EL (cell line): ENCODE measurements at regions not wholly inside any gene's neighbourhood (a gene's known extent, or its start where the extent isn't known, plus 50 kb on each side); places are given as distances from the start of the nearest gene placed in this dataset.

Experiments used
- DNase-seq: peaks from one replicate; pipeline ENCODE4 v3.0.0-alpha.2; 2016

DNA sequence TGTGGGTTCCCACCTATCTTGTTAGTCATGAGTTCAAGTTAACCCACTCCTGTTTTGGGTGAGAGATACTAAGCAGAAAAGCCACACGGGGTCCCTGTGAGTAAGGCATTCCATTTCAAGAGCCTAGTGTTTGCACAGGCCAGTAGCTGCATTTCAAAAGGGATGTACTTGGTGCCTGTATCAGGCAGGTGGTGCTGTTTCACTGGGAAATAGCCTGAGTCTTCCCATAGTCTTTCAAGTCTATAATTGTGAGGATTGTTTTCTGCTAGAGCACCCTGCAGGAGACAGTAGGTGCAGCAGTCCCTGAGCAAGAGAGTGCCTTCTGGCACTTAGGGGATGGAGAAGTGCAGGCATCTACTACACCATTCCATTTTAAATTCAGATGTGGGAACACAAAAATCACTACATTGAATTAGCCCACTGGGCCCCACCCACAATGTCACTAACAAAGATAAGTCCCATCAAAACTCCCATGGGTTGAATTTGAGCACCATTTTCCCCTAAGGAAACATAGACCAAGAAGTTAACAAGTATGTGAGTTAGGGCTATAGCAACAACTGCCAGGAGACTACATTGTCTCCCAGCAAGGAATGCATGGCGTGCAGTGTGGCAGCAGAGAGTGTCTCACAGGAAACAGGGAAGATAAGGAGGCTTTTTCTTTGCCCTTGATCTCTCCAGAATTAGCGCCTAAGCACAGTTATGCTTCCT lies 263.2 kb downstream of the COX7C start:
- DNase-seq: peak; percentile 86

DNA sequence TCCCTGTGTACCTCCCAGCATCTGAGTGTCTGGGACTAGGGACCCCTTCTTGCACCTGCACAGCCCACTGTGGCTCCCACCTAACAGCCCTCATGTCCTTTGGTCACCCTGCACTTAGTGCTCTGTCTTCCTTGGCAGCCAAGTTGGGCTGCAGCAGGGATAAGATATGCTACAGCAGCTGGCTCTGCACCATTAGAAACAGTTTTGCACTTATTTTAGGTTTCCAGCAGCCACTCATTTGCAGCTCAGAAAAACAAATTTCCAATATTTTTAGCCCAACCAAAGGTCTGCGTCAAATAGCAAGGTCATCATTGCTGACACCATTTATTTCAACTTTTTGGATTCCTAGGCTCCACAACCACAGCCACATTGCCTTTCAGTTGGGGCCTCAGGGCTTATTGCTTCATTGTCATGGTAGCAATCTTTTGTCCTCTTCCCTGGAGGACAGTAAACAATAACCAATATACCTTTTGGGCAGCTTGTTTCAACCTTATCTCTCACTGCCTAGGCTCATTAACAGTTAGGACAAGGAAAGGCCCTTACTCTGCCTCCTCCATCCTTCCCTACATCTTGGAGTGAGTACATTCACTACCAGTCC lies 263.9 kb downstream of the COX7C start:
- peak; percentile 3 for DNase-seq

DNA sequence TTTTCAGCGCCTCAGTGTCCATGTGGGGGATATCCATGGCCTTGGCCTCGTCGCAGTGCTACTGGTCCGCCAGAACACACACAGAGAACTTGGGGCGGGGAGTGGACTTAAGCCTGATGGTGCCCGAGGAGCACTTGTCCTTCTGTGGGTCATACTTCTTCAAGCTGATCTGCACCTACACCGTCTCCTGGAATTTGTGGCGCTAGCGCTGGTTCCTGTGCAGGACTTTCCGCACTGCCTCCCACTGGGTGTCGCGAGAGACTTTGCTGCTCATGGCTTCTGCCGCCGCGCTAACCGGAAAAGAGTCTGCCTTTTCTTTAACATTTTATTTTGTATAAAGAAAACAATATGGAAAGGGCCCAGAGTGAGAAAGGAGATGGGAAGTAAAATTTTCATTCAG lies 266.9 kb downstream of the COX7C start:
- no peak for DNase-seq

DNA sequence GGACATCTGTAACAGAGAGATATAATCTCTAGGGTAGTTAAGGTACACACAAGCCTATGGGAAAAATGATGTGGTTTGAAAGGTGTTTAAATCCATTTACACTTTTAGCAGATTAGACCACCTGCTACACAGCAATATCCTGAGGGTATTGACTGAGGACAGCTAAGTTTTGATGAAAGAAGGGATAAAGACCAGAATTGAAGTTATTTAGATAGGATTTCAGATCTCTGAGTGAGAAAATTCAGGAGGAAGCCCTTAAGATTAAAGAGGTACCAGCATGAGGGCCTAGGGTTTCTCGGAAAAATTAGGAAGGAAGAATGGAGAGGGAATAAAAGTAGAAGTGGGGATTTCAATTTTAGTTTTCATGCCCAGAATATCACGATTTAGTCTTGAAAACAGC lies 267.3 kb downstream of the COX7C start:
- no peak for DNase-seq

DNA sequence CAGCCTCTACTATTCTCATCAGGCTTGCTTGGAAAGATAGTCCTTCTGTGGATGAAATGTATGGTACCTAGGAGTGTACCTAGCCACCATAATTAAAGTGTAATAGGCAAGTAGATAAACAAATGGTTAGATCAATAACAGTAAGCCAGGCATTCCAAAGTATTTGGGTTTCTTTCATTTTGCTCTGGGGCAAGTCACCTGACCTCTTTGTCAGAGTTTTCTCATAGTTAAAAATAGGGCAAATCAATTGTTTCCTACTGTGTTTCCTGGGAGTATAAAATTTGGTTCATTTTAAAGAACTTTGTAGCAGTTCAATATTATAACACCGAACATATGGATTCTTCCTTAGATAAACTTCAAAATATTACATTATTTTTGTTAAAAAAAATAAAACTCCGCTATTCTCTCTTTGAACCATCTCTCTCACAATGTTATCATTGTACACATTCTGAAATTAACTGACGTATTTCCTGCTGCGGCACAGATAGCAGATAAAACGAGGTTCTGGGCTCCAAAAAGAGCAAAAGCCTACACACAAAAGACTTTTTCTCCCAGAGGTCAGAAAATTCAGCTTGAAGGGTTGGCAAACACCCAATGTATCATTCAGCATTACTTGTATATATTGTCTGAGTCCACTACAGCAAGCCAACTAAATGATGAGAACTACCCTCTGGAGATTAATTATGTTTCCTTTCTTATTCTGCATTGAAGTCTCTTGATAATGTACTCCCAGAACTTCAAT lies 267.9 kb downstream of the COX7C start:
- DNase-seq: no peak

DNA sequence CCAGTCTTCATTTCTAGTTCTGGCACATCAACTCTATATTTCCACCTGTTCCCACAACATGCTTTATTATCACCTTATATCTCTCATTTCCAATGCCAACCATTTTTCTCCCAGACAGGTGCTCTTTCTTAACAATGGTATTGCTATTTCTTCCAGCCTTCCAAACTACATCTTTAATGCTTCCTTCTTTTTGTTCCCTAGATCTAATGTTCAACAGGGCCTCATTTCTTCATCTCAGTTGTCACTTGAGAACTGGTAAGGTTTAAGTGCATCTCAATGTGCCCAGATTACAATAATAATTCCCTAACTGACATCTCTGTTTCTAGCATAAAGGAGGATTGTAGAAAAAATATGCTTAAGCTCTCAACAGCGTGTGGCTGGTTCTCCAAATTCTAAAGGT lies 272.6 kb downstream of the COX7C start:
- DNase-seq: no peak

DNA sequence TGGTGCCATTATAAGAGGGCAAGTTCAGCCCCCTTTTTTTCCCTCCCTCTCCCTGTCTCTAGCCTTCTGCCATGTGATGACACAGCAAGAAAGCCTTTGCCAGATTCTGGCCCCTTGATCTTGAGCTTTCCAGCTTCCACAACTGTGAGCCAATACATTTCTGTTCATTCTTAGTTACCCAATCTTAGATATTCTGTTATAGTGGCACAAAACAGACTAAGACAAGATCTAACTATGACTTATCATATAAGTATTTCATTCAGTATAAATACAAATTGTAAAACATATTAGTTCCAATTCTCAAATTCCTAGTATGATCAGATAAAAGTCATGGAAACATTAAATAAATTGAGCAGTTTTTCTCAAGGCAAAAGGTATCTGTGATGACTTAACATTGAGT lies 276.3 kb downstream of the COX7C start:
- DNase-seq: peak; percentile 67

DNA sequence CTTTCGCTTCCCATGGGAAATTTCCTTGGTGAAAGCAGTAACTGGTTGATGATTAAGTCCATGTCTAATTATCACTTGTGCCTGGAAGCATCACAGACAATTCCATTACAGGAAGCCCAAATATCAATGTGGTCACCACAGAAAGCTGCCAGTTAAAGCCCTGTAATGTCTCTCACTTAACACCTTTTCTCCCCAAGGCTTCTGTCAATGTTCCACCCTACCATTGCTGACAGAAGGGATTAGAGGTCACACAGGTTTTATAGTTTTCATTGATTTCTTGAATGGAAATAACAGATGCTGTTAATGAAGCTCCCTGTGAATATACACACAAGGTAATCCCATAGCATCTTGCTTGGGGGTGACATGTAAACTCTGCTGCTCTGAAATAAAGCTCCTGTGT lies 279.2 kb downstream of the COX7C start:
- no peak for DNase-seq

DNA sequence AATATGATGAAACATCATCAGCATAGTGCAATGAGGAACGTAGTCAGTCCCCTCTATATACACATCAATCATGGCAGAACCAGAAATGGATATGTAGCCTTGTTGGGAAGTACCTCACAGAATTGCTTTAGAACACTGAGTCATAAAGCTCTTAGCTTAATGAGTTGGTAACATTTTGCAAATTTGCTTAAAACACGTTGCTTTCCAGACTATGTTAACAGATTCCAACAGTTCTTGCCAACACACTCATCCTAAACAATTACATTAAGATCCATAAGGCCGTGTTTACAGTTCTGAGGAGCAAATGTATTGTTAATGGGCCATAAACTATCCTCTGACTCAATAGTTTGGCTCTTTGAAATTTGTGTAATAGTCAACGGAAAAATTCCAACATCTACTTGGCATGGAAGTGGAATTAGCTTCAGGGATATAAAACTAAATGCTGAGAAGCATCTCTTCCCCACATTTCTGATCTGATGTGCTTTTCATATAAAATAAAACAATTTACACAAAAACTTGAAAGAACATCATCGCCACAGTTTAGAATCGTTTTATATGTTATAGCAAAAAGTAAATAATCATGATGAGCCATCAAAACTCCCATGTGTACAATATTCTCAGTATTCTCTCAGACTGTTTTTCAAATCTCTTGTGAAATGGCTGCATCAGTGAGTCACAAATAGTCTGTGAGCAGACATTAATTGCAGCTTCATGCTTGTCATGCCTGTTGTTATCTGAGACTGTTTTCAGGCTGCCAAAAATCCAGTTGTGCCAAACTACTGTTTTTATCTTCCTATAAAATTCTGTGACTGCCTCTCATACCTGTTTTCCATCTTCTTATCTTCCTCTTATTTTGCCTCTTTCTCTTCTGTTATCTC lies 291.9 kb downstream of the COX7C start:
- peak; percentile 92 for DNase-seq

DNA sequence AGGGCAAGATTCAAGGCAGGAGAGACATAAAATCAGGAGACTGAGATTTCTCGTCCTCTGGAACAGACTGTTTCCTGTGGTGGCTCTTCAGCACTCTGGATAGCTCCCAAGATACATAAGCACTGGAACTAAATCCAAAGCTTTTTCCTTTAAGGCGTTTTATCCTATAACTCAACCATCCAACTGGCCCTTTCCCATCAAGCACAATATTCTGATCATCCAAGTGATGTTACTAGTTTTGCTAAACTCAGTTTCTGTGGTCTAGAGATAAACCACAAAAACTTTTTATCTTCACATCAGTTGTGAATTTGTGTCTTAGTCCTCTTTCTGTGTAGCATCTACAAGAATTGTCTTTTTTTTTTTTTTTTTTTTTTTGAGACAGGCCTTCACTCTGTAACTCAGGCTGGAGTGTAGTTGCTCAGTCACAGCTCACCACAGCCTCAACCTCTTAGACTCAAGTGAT lies 299.4 kb downstream of the COX7C start:
- peak; percentile 52 for DNase-seq

DNA sequence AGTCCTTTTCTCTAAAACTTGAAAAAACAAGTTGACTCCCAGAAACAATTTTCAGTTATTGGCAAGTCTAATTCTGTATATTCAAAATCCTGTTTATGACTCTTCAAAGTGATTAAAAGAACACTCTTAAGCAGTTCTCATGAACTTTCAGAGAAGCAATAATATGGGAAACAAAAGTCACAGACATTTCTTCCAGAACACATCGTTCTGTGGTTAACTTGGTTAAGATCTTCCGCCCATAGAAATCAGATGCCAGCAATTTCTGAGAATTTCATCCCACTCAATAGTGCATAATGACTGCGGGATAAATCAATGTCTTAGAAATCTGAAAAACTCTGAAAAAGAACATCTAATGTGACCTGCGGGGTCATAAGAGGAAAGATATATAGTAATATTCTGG lies 300.5 kb downstream of the COX7C start:
- no peak for DNase-seq

DNA sequence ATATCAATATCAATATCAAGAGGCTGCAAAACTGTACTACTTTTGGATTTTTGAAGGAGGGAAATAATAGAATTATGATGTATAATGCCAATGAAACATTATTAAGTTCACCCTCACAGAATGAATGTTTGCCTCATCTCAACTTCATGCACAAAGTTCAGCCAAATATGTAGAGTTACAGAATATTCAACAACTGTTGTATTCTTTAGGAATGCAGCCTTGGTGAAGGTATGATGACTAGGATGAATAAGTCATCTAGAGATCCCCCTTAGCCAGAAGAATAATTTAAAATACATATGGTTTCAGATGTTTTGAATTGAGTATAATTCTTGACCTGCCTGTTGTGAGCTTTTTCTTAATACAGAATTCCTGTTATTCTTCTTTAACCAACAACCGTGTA lies 308.3 kb downstream of the COX7C start:
- DNase-seq: no peak

DNA sequence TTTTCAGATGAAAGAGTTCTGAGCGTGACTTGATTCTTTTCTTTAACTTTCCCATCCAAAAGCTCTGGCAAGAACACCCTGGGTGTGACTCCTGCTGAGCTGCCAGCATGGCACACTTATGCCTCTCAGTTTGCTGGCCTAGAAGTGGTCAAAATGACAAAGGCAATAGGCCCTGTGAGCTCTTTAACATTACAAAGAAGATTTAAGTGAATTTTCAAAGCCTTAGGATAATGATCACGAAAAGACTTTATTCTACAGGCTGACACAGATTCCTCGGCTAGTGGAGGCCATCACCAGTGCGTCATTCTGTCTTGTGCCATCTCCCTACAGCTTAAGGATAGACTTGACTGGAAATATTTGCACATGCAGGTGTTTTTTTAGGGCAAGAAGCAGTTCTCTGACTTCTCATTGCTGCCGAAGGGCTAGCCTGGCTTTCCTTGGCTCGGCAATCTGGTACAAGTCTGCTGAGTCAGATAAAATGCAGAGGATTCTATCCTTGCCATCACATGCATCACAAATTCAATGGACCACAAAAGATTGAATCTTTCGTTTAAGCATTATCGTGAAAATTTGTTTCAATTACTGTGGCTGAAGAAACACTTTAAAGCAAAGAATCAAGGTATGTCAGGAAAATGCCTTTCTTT lies 311.5 kb downstream of the COX7C start:
- DNase-seq: no peak

DNA sequence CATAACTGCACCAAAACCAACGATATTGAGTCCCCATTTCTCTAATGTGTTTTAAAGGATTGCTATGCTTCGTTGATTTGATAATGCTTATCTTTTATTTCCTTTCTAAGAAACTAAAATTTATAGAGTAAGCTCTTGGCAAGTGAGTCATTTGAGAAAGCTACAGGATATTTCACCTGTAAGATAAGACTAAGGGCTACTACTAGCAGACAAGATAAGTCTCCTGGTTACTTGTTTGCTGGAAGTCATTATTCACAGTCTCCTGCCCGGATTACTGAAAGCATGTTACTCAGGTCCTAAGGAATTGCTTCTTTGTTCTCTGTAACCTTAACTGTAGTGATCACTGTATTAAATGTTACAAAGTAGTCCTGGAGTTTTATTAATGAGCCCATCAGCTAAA lies 315.9 kb upstream of the RASA1 start:
- no peak for DNase-seq

DNA sequence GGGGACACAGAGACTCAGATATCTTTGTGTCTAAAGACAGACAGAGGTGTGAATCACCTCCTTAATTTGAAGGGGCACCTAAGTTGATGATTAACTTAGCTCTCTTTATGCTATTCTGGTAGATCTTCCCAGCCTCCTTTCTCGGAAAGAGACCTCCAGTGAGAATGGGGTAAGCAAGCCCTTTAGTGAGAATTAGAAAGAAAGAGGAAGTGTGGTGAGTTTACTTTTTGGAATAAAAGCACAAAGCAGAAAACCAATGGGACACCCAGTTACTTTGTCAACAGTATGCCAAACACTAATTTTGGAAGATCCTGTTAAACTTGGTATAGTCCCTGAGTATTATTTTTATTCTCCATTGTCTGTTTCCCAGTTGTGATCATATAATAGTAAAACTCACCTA lies 302.8 kb upstream of the RASA1 start:
- DNase-seq: no peak

DNA sequence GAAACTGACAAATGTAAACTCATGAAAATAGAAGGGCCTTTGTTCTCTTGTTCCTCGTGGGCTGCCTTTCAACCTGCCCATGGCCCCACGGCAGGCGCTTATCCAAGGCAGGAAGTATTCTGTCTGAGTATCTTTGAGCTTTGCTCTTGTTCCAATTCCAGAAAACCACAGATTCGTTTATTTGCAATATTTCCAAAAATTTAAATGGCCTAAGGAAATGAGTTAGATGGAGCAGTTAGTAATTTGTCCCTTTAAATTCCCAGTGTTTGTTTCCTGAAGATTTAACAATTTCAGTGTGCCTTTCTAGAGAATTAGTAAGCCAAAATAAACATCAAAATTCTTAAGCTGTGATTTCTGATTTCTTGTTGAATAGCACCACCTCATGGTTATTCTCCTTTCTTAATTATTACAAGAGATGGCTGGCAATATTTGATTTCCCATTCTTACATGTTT lies 299.4 kb upstream of the RASA1 start:
- DNase-seq: peak; percentile 62

DNA sequence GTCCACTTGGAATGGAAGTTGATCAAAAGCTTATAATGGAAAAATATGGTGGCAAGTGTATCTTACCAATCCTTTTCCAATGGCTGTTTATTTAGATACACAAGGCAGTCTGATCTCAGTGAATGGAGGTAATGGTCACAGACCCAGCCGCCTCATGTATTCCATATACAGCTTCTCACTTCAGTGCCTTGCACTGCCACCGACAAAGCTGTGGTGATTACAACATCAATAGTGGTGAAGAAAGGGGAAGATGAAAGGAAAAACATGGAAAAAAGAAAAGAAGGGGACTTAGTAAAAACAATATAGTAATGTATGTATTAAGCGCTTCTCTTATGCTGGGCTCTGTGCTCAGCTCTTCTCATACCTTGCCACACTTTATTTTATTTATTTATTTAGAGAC lies 297.3 kb upstream of the RASA1 start:
- no peak for DNase-seq

DNA sequence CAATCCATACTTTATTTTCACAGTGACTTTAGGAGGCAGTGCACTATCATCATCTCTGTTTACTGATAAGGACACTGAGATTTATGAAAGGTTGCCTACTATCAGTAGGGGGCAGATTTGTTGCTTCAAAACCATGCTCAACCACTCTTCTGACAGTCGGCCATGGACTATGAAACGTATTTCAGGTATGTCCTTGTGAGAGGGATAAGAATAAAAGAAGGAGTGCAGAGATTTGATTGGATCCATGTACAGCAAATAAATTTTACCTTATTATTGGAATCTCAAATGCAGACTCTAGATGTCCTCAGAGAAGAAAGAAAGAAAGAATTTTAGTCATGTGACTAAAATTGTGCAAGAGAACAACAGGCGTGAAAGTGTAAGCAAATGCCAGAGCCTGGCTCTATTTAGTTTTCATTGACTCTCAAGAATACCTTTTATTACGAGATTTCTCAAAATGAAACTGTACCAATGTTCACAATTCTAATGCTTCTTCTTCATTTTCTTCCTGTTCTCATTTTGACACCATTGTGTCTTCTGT lies 296.6 kb upstream of the RASA1 start:
- DNase-seq: peak; percentile 48

DNA sequence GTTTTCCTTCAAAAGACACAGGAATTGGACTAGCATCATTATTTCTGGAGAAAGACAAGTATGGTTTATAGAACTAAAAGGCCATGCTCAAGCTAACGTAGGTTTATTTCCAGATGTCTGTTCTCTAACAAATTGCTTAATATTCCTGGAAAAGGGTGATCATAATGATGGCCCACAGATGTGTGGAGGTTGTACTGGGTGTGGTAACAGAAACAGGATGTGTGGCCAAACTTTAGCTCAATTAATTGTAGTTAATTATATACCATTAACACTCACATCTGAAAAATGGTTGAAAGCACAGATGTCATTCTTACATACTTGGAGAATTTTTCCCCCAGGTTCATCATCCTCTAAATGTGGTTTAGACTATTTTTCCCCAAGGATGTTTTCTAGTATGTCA lies 292.7 kb upstream of the RASA1 start:
- DNase-seq: no peak

DNA sequence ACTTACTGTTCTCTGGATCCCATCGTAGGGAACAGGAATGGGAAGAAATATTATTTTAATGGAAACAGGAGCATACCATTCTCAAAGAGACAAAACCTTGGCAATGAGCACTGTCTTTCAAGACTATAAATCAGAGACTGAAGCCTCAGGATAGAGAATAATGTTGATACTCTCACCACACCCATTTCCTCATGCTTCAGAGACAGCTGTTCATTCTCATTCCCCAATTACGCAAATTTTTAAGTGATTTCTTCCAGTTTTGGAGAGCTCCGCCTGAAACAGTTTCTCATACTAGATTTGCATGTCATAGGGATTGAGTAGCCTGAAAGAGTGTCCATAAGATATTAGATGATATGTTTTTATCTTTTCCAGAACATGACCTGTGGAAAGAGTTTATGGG lies 290.5 kb upstream of the RASA1 start:
- DNase-seq: no peak

DNA sequence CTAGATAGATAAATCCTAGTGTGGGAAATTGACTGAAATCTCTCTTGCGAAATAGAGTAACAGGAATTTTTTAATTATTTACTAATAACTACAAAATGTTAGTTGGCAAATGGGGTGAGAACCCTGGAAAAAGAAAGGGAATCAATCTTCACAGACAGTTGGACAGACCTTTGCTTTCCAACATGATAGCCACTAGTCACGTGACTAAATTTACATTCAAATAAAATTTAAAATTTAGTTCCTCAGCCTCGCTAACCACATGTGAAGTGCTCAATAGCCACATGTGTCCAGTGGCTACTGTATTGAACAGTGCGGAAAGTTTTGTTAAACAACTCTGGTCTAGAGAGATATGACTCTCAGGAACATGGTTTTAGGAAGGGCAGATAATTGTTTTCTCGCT lies 289.9 kb upstream of the RASA1 start:
- DNase-seq: no peak

DNA sequence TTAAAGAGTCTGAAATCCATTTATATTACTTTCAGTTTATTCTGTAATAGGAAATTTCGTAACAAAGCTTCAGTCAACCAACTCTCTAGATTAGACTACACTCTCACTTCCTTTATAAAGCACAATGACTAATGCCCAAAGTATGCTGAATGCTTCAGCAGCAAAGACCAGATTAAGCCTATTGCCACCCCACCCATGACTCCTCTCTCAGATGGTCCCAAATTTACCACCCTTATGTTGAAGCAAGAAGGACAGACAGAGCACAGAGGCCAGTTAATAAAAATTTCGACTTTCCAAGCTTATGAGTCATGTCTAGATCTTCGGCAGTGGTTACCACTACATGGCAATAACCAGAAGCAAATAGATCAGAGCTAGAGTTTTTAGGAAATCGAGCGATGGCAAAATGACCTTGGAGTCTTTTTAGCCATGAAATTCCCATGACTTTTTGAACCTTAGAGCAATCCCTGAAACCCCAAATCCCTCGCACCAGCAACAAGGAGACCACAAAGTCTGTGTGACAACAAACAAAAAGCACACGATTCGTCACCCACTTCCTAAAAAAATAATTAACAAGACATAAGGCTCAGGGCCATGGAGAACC lies 287.8 kb upstream of the RASA1 start:
- peak; percentile 91 for DNase-seq
